Liver (tissue), 8 donors: ENCODE measurements at regions not wholly inside any gene's neighbourhood (a gene's known extent, or its start where the extent isn't known, plus 50 kb on each side); places are given as distances from the start of the nearest gene placed in this dataset.

Experiments used
- DNase-seq: peaks from one replicate; pipeline ENCODE4 v3.0.0-alpha.2; 2017; ENCODE audit warnings: low spot score
- H3K27ac ChIP-seq, 2 donors: one replicate each; pipeline ENCODE4 v1.7.0; 2013; ENCODE audit warnings: inconsistent platforms in 2 of 2, low read length in 2 of 2, control low read depth in 1 of 2, low read depth in 1 of 2, mild to moderate bottlenecking in 1 of 2
- H3K27me3 ChIP-seq, 4 donors: one replicate each; pipeline versions ENCODE4 v1.6.1 to v1.7.0; 2013; ENCODE audit warnings: low read length in 3 of 4, inconsistent platforms in 1 of 4, mild to moderate bottlenecking in 1 of 4, moderate library complexity in 1 of 4; ENCODE audit not compliant: control insufficient read depth in 4 of 4, insufficient read depth in 4 of 4
- H3K36me3 ChIP-seq, 4 donors: one replicate each; pipeline versions ENCODE4 v1.6.1 to v1.7.0; 2013; ENCODE audit warnings: low read length in 3 of 4, mild to moderate bottlenecking in 3 of 4, low read depth in 1 of 4, moderate library complexity in 1 of 4; ENCODE audit not compliant: control insufficient read depth in 4 of 4, insufficient read depth in 3 of 4
- H3K4me1 ChIP-seq, 4 donors: one replicate each; pipeline versions ENCODE4 v1.6.1 to v1.7.0; 2013; ENCODE audit warnings: low read length in 3 of 4, mild to moderate bottlenecking in 3 of 4, moderate library complexity in 1 of 4; ENCODE audit not compliant: control insufficient read depth in 4 of 4, insufficient read depth in 4 of 4
- H3K4me3 ChIP-seq, 3 donors: one replicate each; pipeline versions ENCODE4 v1.6.1 to v1.7.0; 2013; ENCODE audit warnings: low read length in 3 of 3, control low read depth in 1 of 3, low read depth in 1 of 3, mild to moderate bottlenecking in 1 of 3
- H3K9ac ChIP-seq, 2 donors: one replicate each; pipeline ENCODE4 v1.7.0; 2013; ENCODE audit warnings: low read length in 2 of 2, mild to moderate bottlenecking in 2 of 2, moderate library complexity in 2 of 2, control low read depth in 1 of 2, low read depth in 1 of 2
- H3K9me3 ChIP-seq, 4 donors: one replicate each; pipeline versions ENCODE4 v1.6.1 to v1.7.0; 2013; ENCODE audit warnings: low read length in 3 of 4; ENCODE audit not compliant: control insufficient read depth in 4 of 4
- EGR1 ChIP-seq, 2 donors: IDR thresholded peaks; 2 replicates each; pipeline ENCODE4 v1.6.1; 2016 to 2018; ENCODE audit warnings: antibody characterized with exemption in 2 of 2, low read depth in 2 of 2
- FOXA1 ChIP-seq: IDR thresholded peaks from 2 replicates; pipeline ENCODE4 v1.6.1; 2016; ENCODE audit warnings: antibody characterized with exemption
- FOXA2 ChIP-seq: IDR thresholded peaks from 2 replicates; pipeline ENCODE4 v1.6.1; 2016; ENCODE audit warnings: antibody characterized with exemption
- GABPA ChIP-seq, 2 donors: IDR thresholded peaks in 1 of 2; conservative IDR thresholded peaks in 1 of 2; 2 replicates each; pipeline ENCODE4 v1.6.1; 2016; ENCODE audit warnings: antibody characterized with exemption in 2 of 2, mild to moderate bottlenecking in 1 of 2, moderate library complexity in 1 of 2
- HNF4A ChIP-seq, 2 donors: conservative IDR thresholded peaks; 2 replicates each; pipeline ENCODE4 v1.6.1; 2016; ENCODE audit warnings: antibody characterized with exemption in 2 of 2, mild to moderate bottlenecking in 2 of 2
- HNF4G ChIP-seq: IDR thresholded peaks from 2 replicates; pipeline ENCODE4 v1.6.1; 2016; ENCODE audit warnings: antibody characterized with exemption
- JUND ChIP-seq, 2 donors: IDR thresholded peaks; 2 replicates each; pipeline ENCODE4 v1.6.1; 2016; ENCODE audit warnings: antibody characterized with exemption in 2 of 2
- NR2F2 ChIP-seq: IDR thresholded peaks from 2 replicates; pipeline ENCODE4 v1.6.1; 2016; ENCODE audit warnings: antibody characterized with exemption
- RAD21 ChIP-seq, 2 donors: IDR thresholded peaks; 2 replicates each; pipeline ENCODE4 v1.6.1; 2016; ENCODE audit warnings: antibody characterized with exemption in 2 of 2, mild to moderate bottlenecking in 2 of 2
- REST ChIP-seq: IDR thresholded peaks from 2 replicates; pipeline ENCODE4 v1.6.1; 2016; ENCODE audit warnings: antibody characterized with exemption, mild to moderate bottlenecking
- RXRA ChIP-seq, 2 donors: IDR thresholded peaks; 2 replicates each; pipeline ENCODE4 v1.6.1; 2017 to 2018; ENCODE audit warnings: antibody characterized with exemption in 2 of 2, mild to moderate bottlenecking in 1 of 2
- SP1 ChIP-seq: IDR thresholded peaks from 2 replicates; pipeline ENCODE4 v1.6.1; 2018; ENCODE audit warnings: antibody characterized with exemption, mild to moderate bottlenecking
- TAF1 ChIP-seq: conservative IDR thresholded peaks from 2 replicates; pipeline ENCODE4 v1.6.1; 2016; ENCODE audit warnings: antibody characterized with exemption, mild to moderate bottlenecking
- YY1 ChIP-seq: IDR thresholded peaks from 2 replicates; pipeline ENCODE4 v1.6.1; 2016; ENCODE audit warnings: antibody characterized with exemption, mild to moderate bottlenecking
- ZBTB33 ChIP-seq: IDR thresholded peaks from 2 replicates; pipeline ENCODE4 v1.6.1; 2016; ENCODE audit warnings: antibody characterized with exemption
- WGBS: extraction: QIAGEN DNeasy Blood & Tissue Kit; methylation state at CpG from one replicate; pipeline ENCODE4 v1.1.7; 2013; 5-methylcytosine and 5-hydroxymethylcytosine counted together
- TF ChIP-seq, protein P1 (sequence below): IDR thresholded peaks from 2 replicates; pipeline ENCODE4 v1.6.1; 2016; ENCODE audit warnings: antibody characterized with exemption
- TF ChIP-seq, protein P2 (sequence below): IDR thresholded peaks from 2 replicates; pipeline ENCODE4 v1.6.1; 2016; ENCODE audit warnings: antibody characterized with exemption
- TF ChIP-seq, protein P3 (sequence below): fragments of 150-350 bp; IDR thresholded peaks from 2 replicates; pipeline ENCODE4 v1.5.1; 2017; ENCODE audit warnings: improper control_type of control experiment, low read depth, low read length; ENCODE audit not compliant: missing input control
- donor health status: healthy.
- donor health status: healthy.
- donor health status: healthy.
- donor health status: healthy.
- donor health status: healthy.

DNA sequence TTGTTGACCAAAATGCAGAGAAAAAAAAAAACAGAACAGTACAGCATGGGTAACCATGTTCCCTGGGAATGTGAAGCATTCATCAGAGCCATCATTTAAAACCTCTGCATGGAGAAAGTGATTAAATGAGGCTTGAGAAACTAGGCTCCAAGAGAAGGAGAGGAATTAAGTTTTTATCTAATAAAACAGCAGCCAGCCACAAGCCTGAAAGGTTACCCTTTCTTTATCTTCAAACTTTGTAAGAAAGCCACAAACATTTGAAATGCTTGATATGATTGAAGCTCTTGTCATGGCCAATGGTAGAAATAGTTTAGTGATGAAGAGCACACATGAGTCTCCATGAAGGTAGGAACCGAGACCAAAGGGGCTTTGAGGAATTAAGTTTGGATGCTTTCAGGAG is 144.9 kb upstream of the SYT1 start:
- H3K27ac ChIP-seq, result no peak overlapping the region
- H3K36me3 ChIP-seq, result no peaks in the 10 kb centered on the region
- TF ChIP-seq SP1 (no peak), REST (no peak), JUND (IDR thresholded peaks at IDR 0.05) (no peak), FOXA1 (no peak), YY1 (no peak), EGR1 (IDR thresholded peaks at IDR 0.05; ENCODE audit: low read depth in 2 of 2) (no peak), HNF4A (conservative IDR thresholded peaks at IDR 0.05) (no peak), TAF1 (no peak), ZBTB33 (no peak), RAD21 (IDR thresholded peaks at IDR 0.05) (no peak), FOXA2 (no peak), NR2F2 (no peak), RXRA (IDR thresholded peaks at IDR 0.05) (no peak), GABPA (IDR thresholded peaks at IDR 0.05 in 1 of 2, conservative IDR thresholded peaks at IDR 0.05 in 1 of 2) (no peak), HNF4G (no peak)
- TF ChIP-seq, protein P1, sequence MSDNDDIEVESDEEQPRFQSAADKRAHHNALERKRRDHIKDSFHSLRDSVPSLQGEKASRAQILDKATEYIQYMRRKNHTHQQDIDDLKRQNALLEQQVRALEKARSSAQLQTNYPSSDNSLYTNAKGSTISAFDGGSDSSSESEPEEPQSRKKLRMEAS, result no peak
- TF ChIP-seq, protein P2, sequence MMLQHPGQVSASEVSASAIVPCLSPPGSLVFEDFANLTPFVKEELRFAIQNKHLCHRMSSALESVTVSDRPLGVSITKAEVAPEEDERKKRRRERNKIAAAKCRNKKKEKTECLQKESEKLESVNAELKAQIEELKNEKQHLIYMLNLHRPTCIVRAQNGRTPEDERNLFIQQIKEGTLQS, result no peak
- TF ChIP-seq, protein P3, sequence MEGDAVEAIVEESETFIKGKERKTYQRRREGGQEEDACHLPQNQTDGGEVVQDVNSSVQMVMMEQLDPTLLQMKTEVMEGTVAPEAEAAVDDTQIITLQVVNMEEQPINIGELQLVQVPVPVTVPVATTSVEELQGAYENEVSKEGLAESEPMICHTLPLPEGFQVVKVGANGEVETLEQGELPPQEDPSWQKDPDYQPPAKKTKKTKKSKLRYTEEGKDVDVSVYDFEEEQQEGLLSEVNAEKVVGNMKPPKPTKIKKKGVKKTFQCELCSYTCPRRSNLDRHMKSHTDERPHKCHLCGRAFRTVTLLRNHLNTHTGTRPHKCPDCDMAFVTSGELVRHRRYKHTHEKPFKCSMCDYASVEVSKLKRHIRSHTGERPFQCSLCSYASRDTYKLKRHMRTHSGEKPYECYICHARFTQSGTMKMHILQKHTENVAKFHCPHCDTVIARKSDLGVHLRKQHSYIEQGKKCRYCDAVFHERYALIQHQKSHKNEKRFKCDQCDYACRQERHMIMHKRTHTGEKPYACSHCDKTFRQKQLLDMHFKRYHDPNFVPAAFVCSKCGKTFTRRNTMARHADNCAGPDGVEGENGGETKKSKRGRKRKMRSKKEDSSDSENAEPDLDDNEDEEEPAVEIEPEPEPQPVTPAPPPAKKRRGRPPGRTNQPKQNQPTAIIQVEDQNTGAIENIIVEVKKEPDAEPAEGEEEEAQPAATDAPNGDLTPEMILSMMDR, result no peak
- H3K4me1 ChIP-seq, result no peaks in the 10 kb centered on the region
- no peak overlapping the region for H3K4me3 ChIP-seq
- no peaks in the 10 kb centered on the region for H3K9me3 ChIP-seq
- no peak for DNase-seq
- H3K9ac ChIP-seq, result no peak overlapping the region
- 74% methylated on average over 1 of the region's 1 CpG for WGBS
- no peaks in the 10 kb centered on the region for H3K27me3 ChIP-seq

GRCh38 chr12:78721906-78722305 is 142.7 kb upstream of the SYT1 start:
- H3K4me3 ChIP-seq, result no peak overlapping the region
- no peak for DNase-seq

More at GRCh38 chr12:78721906-78722305, 142.7 kb upstream of the SYT1 start:
- no peak overlapping the region for H3K27ac ChIP-seq
- no peaks in the 10 kb centered on the region for H3K27me3 ChIP-seq
- no peaks in the 10 kb centered on the region for H3K4me1 ChIP-seq
- no peaks in the 10 kb centered on the region for H3K36me3 ChIP-seq
- no peak overlapping the region for H3K9ac ChIP-seq
- no peak for TF ChIP-seq TAF1
- no peak for TF ChIP-seq FOXA2
- TF ChIP-seq REST, result no peak
- TF ChIP-seq EGR1 (IDR thresholded peaks at IDR 0.05; ENCODE audit: low read depth in 2 of 2), result no peak
- no peak for TF ChIP-seq FOXA1
- no peak for TF ChIP-seq GABPA (IDR thresholded peaks at IDR 0.05 in 1 of 2, conservative IDR thresholded peaks at IDR 0.05 in 1 of 2)
- TF ChIP-seq YY1, result no peak
- TF ChIP-seq, protein P2, result no peak
- TF ChIP-seq, protein P3, result no peak
- TF ChIP-seq JUND (IDR thresholded peaks at IDR 0.05), result no peak
- no peak for TF ChIP-seq HNF4G
- no peaks in the 10 kb centered on the region for H3K9me3 ChIP-seq
